Naive thymus-derived CD4-positive, alpha-beta T cell (primary cell): ENCODE measurements at regions not wholly inside any gene's neighbourhood (a gene's known extent, or its start where the extent isn't known, plus 50 kb on each side); places are given as distances from the start of the nearest gene placed in this dataset.

Experiments used
- ATAC-seq: fragments of 150-1000 bp; cut with Tn5 transposase; 2 replicates; pipeline ENCODE4 v1.10.0; 2021; ENCODE audit warnings: mild to moderate bottlenecking, moderate library complexity
- CTCF ChIA-PET: fragments of 350-600 bp; sonication (Branson Sonifier 250); formaldehyde crosslinking; loops from one replicate; lab custom pipeline; 2021; ENCODE audit warnings: antibody characterized with exemption; lab: Charles Lee
- POLR2A ChIA-PET: fragments of 350-600 bp; sonication (Branson Sonifier 250); formaldehyde crosslinking; loops from one replicate; lab custom pipeline; 2021; ENCODE audit warnings: antibody characterized with exemption, inconsistent platforms; lab: Charles Lee
- DNase-seq, 9 donors: peaks; one replicate each; pipeline versions ENCODE4 v3.0.0 to v3.0.0-alpha.2; 2020 to 2022; ENCODE audit warnings: mixed read lengths in 1 of 9
- H3K27ac ChIP-seq: one replicate; pipeline ENCODE4 v1.7.0; 2013; ENCODE audit warnings: mild to moderate bottlenecking, low read depth, low read length, moderate library complexity
- H3K27me3 ChIP-seq, 2 donors: one replicate each; pipeline ENCODE4 v1.7.0; 2013; ENCODE audit warnings: low read length in 2 of 2, mild to moderate bottlenecking in 2 of 2, moderate library complexity in 2 of 2; ENCODE audit not compliant: control insufficient read depth in 2 of 2, insufficient read depth in 2 of 2
- H3K36me3 ChIP-seq, 3 experiments: 1 replicate in 2 of 3; 2 replicates in 1 of 3; pipeline ENCODE4 v1.7.0; 2013; ENCODE audit warnings: low read length in 3 of 3, mild to moderate bottlenecking in 3 of 3, moderate library complexity in 1 of 3; ENCODE audit not compliant: insufficient read depth in 3 of 3, control insufficient read depth in 2 of 3
- H3K4me1 ChIP-seq, 2 donors: one replicate each; pipeline ENCODE4 v1.7.0; 2013; ENCODE audit warnings: low read length in 2 of 2, mild to moderate bottlenecking in 2 of 2, moderate library complexity in 1 of 2; ENCODE audit not compliant: control insufficient read depth in 2 of 2, insufficient read depth in 2 of 2
- H3K4me3 ChIP-seq: 2 replicates; pipeline ENCODE4 v1.7.0; 2013; ENCODE audit warnings: mild to moderate bottlenecking, low read length
- H3K9me3 ChIP-seq, 3 experiments: 1 replicate in 2 of 3; 2 replicates in 1 of 3; pipeline ENCODE4 v1.7.0; 2013; ENCODE audit warnings: low read length in 3 of 3; ENCODE audit not compliant: control insufficient read depth in 2 of 3
- H3K27ac Mint-ChIP-seq, 9 donors: one replicate each; pipeline ENCODE4 v1.8.0; 2020 to 2022; ENCODE audit warnings: mixed read lengths in 9 of 9, mild to moderate bottlenecking in 8 of 9, moderate library complexity in 5 of 9, inconsistent platforms in 2 of 9
- H3K27me3 Mint-ChIP-seq, 5 donors: one replicate each; pipeline ENCODE4 v1.8.0; 2021 to 2022; ENCODE audit warnings: mixed read lengths in 5 of 5, mild to moderate bottlenecking in 1 of 5
- H3K36me3 Mint-ChIP-seq, 5 donors: one replicate each; pipeline ENCODE4 v1.8.0; 2020 to 2022; ENCODE audit warnings: mixed read lengths in 5 of 5, mild to moderate bottlenecking in 3 of 5, inconsistent platforms in 1 of 5
- H3K4me1 Mint-ChIP-seq, 7 donors: one replicate each; pipeline ENCODE4 v1.8.0; 2020 to 2022; ENCODE audit warnings: mixed read lengths in 7 of 7, mild to moderate bottlenecking in 3 of 7, inconsistent platforms in 1 of 7
- H3K4me3 Mint-ChIP-seq, 10 donors: one replicate each; pipeline ENCODE4 v1.8.0; 2020 to 2022; ENCODE audit warnings: mild to moderate bottlenecking in 10 of 10, mixed read lengths in 10 of 10, moderate library complexity in 6 of 10, inconsistent platforms in 2 of 10
- H3K9me3 Mint-ChIP-seq, 11 donors: one replicate each; pipeline ENCODE4 v1.8.0; 2020 to 2022; ENCODE audit warnings: mixed read lengths in 11 of 11, mild to moderate bottlenecking in 4 of 11, inconsistent platforms in 1 of 11, moderate library complexity in 1 of 11
- intact Hi-C, 2 donors: fragments of 100-400 bp; cut with micrococcal nuclease; formaldehyde crosslinking; loops; one replicate each; pipeline ENCODE4 v1.15.1; 2023

GRCh38 chr6:167720456-167721285 is 106.0 kb upstream of the AFDN start:
- H3K27me3 ChIP-seq, result no peaks in the 10 kb centered on the region
- no peaks in the 10 kb centered on the region for H3K4me1 ChIP-seq
- Mint-ChIP-seq H3K4me1 (no peaks in the 10 kb centered on the region), H3K27ac (no peak overlapping the region), H3K27me3 (peaks cover 38 to 60% (median 51%) of the 10 kb centered on the region in 5 donors), H3K9me3 (peaks cover 0 to 26% (median 11%) of the 10 kb centered on the region in 11 donors), H3K36me3 (no peaks in the 10 kb centered on the region), H3K4me3 (no peak overlapping the region)
- DNase-seq, result no peak
- intact Hi-C loops, result no loop called here
- ATAC-seq, result no peak
- POLR2A ChIA-PET, result no interaction called here
- H3K4me3 ChIP-seq, result no peak overlapping the region
- no peaks in the 10 kb centered on the region for H3K9me3 ChIP-seq
- no peak overlapping the region for H3K27ac ChIP-seq
- CTCF ChIA-PET, result no interaction called here
- H3K36me3 ChIP-seq, result no peaks in the 10 kb centered on the region

- Histone ChIP-seq H3K36me3 (no peaks in the 10 kb centered on the region), H3K4me3 (no peak overlapping the region), H3K9me3 (no peaks in the 10 kb centered on the region), H3K27me3 (no peaks in the 10 kb centered on the region), H3K4me1 (no peaks in the 10 kb centered on the region), H3K27ac (no peak overlapping the region)
- CTCF ChIA-PET, result no interaction called here
- POLR2A ChIA-PET, result no interaction called here
- Mint-ChIP-seq H3K4me3 (no peak overlapping the region), H3K36me3 (no peaks in the 10 kb centered on the region), H3K4me1 (no peaks in the 10 kb centered on the region), H3K27me3 (peaks cover 36 to 60% (median 46%) of the 10 kb centered on the region in 5 donors), H3K27ac (no peak overlapping the region), H3K9me3 (peaks cover 0 to 26% (median 11%) of the 10 kb centered on the region in 11 donors)
- intact Hi-C loops, result no loop called here
- ATAC-seq (no peak), DNase-seq (no peak)
Observed at GRCh38 chr6:167721291-167721690, 105.4 kb upstream of the AFDN start.

- Histone ChIP-seq H3K36me3 (no peaks in the 10 kb centered on the region), H3K9me3 (no peaks in the 10 kb centered on the region), H3K27ac (no peak overlapping the region), H3K27me3 (no peaks in the 10 kb centered on the region), H3K4me1 (no peaks in the 10 kb centered on the region), H3K4me3 (no peak overlapping the region)
- Mint-ChIP-seq H3K4me1 (no peaks in the 10 kb centered on the region), H3K36me3 (no peaks in the 10 kb centered on the region), H3K27ac (no peak overlapping the region), H3K9me3 (peaks cover 0 to 26% (median 11%) of the 10 kb centered on the region in 11 donors), H3K27me3 (peaks cover 42 to 60% (median 50%) of the 10 kb centered on the region in 5 donors), H3K4me3 (no peak overlapping the region)
- ChIA-PET POLR2A (no interaction called here), CTCF (no interaction called here)
- no peak for DNase-seq
- ATAC-seq, result no peak
- intact Hi-C loops, result no loop called here
Observed at GRCh38 chr6:167722634-167723309, 103.9 kb upstream of the AFDN start.

- Histone ChIP-seq H3K4me3 (no peak overlapping the region), H3K27ac (no peak overlapping the region), H3K9me3 (no peaks in the 10 kb centered on the region), H3K36me3 (no peaks in the 10 kb centered on the region), H3K27me3 (no peaks in the 10 kb centered on the region), H3K4me1 (no peaks in the 10 kb centered on the region)
- CTCF ChIA-PET, result no interaction called here
- peaks cover 0 to 17% (median 10%) of the 10 kb centered on the region in 11 donors for H3K9me3 Mint-ChIP-seq
- no peak overlapping the region for H3K4me3 Mint-ChIP-seq
- intact Hi-C loops, result no loop called here
- no peaks in the 10 kb centered on the region for H3K36me3 Mint-ChIP-seq
- no peak for ATAC-seq
- POLR2A ChIA-PET, result no interaction called here
- DNase-seq, result no peak
- peaks cover 32 to 65% (median 46%) of the 10 kb centered on the region in 5 donors for H3K27me3 Mint-ChIP-seq
- H3K4me1 Mint-ChIP-seq, result no peaks in the 10 kb centered on the region
- no peak overlapping the region for H3K27ac Mint-ChIP-seq
Observed at GRCh38 chr6:167726043-167726621, 100.6 kb upstream of the AFDN start.

- CTCF ChIA-PET, result no interaction called here
- Mint-ChIP-seq H3K27me3 (peaks cover 9 to 35% (median 21%) of the 10 kb centered on the region in 5 donors), H3K27ac (no peak overlapping the region), H3K4me3 (no peak overlapping the region), H3K9me3 (peaks cover 0 to 10% (median 2%) of the 10 kb centered on the region in 11 donors), H3K36me3 (no peaks in the 10 kb centered on the region), H3K4me1 (peaks cover 0 to 6% (median 4%) of the 10 kb centered on the region in 7 donors)
- Histone ChIP-seq H3K4me3 (no peak overlapping the region), H3K36me3 (no peaks in the 10 kb centered on the region), H3K9me3 (no peaks in the 10 kb centered on the region), H3K4me1 (no peaks in the 10 kb centered on the region), H3K27ac (no peak overlapping the region), H3K27me3 (no peaks in the 10 kb centered on the region)
- no peak for DNase-seq
- POLR2A ChIA-PET, result no interaction called here
- ATAC-seq, result no peak
- intact Hi-C loops, result no loop called here
Observed at GRCh38 chr6:167730441-167730840, 96.3 kb upstream of the AFDN start.

GRCh38 chr6:167731216-167731615 is 95.5 kb upstream of the AFDN start:
- no peaks in the 10 kb centered on the region for H3K27me3 ChIP-seq
- intact Hi-C loops, result no loop called here
- Mint-ChIP-seq H3K9me3 (peaks cover 0 to 10% (median 2%) of the 10 kb centered on the region in 11 donors), H3K27me3 (peaks cover 5 to 32% (median 25%) of the 10 kb centered on the region in 5 donors), H3K36me3 (no peaks in the 10 kb centered on the region), H3K27ac (no peak overlapping the region), H3K4me1 (peaks cover 0 to 7% (median 5%) of the 10 kb centered on the region in 7 donors), H3K4me3 (no peak overlapping the region)
- DNase-seq (no peak), ATAC-seq (no peak)
- no peaks in the 10 kb centered on the region for H3K36me3 ChIP-seq
- H3K9me3 ChIP-seq, result no peaks in the 10 kb centered on the region
- ChIA-PET CTCF (no interaction called here), POLR2A (no interaction called here)
- no peak overlapping the region for H3K4me3 ChIP-seq
- H3K4me1 ChIP-seq, result no peaks in the 10 kb centered on the region
- no peak overlapping the region for H3K27ac ChIP-seq
